ENCODE measurements at regions not wholly inside any gene's neighbourhood (a gene's known extent, or its start where the extent isn't known, plus 50 kb on each side); places are given as distances from the start of the nearest gene placed in this dataset.
A peak's percentile ranks its signal among the peaks of the same experiment; 100 is the strongest.

DNA sequence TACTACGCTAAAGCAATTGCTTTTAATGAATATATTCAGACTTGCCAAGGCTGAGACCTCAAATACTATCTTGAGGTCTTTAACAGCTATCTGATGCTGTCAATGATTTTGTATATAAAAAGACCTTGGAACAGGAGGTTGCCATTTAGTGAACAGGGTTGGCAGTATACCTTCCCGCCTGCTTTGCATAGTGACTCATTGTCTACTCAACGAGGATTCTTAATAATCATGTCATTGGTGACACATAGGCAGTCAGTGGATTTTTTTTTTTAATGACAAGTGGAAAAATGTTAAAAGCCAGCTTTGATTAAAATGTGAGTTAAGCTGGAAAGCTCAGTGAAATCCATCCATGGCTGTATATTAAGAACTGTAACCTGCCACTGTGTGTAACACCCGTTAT, 164.0 kb downstream of the ASMT start:
- DNase-seq (ENCODE audit: low read depth in 2 of 2): peak in 1 of 2 donors; percentile 1
- Histone ChIP-seq H3K79me2 (ENCODE audit: control insufficient read depth, insufficient read depth, low read length) (no peaks in the 10 kb centered on the region), H3K27me3 (ENCODE audit: control insufficient read depth, insufficient read depth, low read length) (no peaks in the 10 kb centered on the region), H3K27ac (ENCODE audit: insufficient read depth, low read length) (no peak overlapping the region), H3K36me3 (ENCODE audit: control insufficient read depth, insufficient read depth, low read length) (no peaks in the 10 kb centered on the region), H3K4me1 (ENCODE audit: control insufficient read depth, extremely low read depth, insufficient read depth, low read length) (no peaks in the 10 kb centered on the region), H4K20me1 (ENCODE audit: control insufficient read depth, extremely low read depth, insufficient read depth, low read length) (no peaks in the 10 kb centered on the region), H3K4me3 (replicated peaks in 1 of 4; ENCODE audit: control extremely low read depth in 1 of 4, insufficient read depth in 1 of 4, low read depth in 3 of 4, low read length in 4 of 4) (no peak overlapping the region), H3K9ac (ENCODE audit: insufficient read depth, low read length) (no peak overlapping the region), H3K4me2 (ENCODE audit: extremely low read depth, insufficient read depth, low read length) (no peak overlapping the region), H3K9me3 (ENCODE audit: control insufficient read depth, insufficient read depth, low read depth, low read length) (no peaks in the 10 kb centered on the region), H2AFZ (ENCODE audit: low read length) (no peak overlapping the region)
- no peak for TF ChIP-seq EZH2 (IDR thresholded peaks at IDR 0.05; ENCODE audit: low read length, missing control alignments)
- TF ChIP-seq, protein P1, sequence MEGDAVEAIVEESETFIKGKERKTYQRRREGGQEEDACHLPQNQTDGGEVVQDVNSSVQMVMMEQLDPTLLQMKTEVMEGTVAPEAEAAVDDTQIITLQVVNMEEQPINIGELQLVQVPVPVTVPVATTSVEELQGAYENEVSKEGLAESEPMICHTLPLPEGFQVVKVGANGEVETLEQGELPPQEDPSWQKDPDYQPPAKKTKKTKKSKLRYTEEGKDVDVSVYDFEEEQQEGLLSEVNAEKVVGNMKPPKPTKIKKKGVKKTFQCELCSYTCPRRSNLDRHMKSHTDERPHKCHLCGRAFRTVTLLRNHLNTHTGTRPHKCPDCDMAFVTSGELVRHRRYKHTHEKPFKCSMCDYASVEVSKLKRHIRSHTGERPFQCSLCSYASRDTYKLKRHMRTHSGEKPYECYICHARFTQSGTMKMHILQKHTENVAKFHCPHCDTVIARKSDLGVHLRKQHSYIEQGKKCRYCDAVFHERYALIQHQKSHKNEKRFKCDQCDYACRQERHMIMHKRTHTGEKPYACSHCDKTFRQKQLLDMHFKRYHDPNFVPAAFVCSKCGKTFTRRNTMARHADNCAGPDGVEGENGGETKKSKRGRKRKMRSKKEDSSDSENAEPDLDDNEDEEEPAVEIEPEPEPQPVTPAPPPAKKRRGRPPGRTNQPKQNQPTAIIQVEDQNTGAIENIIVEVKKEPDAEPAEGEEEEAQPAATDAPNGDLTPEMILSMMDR (conservative IDR thresholded peaks at IDR 0.05 in 1 of 2, IDR thresholded peaks at IDR 0.05 in 1 of 2; ENCODE audit: low read depth in 1 of 2, low read length in 2 of 2): no peak

DNA sequence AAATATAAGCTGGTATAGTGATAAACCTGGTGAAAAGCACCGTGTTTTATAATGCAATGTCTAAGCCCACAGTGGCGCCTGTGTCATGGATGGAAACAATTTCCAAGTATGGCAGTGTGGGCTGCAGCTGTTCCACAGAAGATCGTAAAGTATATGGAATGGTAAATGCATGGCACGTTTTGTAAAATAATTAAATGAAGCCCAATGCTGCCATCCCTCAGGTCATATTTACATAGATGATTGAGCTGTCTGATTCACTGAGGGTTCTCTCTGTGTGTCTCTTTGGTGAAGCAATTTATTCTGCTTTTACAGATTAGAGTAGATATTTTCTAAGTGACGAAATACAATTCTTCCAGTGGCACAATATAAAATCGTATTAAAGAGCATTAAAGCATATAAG, 164.8 kb downstream of the ASMT start:
- Histone ChIP-seq H2AFZ (ENCODE audit: low read length) (no peak overlapping the region), H3K27ac (ENCODE audit: insufficient read depth, low read length) (no peak overlapping the region), H3K9ac (ENCODE audit: insufficient read depth, low read length) (no peak overlapping the region), H3K4me3 (replicated peaks in 1 of 4; ENCODE audit: control extremely low read depth in 1 of 4, insufficient read depth in 1 of 4, low read depth in 3 of 4, low read length in 4 of 4) (no peak overlapping the region), H3K4me2 (ENCODE audit: extremely low read depth, insufficient read depth, low read length) (no peak overlapping the region), H3K36me3 (ENCODE audit: control insufficient read depth, insufficient read depth, low read length) (no peaks in the 10 kb centered on the region), H3K27me3 (ENCODE audit: control insufficient read depth, insufficient read depth, low read length) (no peaks in the 10 kb centered on the region), H3K4me1 (ENCODE audit: control insufficient read depth, extremely low read depth, insufficient read depth, low read length) (no peaks in the 10 kb centered on the region), H4K20me1 (ENCODE audit: control insufficient read depth, extremely low read depth, insufficient read depth, low read length) (no peaks in the 10 kb centered on the region), H3K79me2 (ENCODE audit: control insufficient read depth, insufficient read depth, low read length) (no peaks in the 10 kb centered on the region), H3K9me3 (ENCODE audit: control insufficient read depth, insufficient read depth, low read depth, low read length) (no peaks in the 10 kb centered on the region)
- DNase-seq (ENCODE audit: low read depth in 2 of 2): no peak
- TF ChIP-seq, protein P1 (conservative IDR thresholded peaks at IDR 0.05 in 1 of 2, IDR thresholded peaks at IDR 0.05 in 1 of 2; ENCODE audit: low read depth in 1 of 2, low read length in 2 of 2): no peak
- no peak for TF ChIP-seq EZH2 (IDR thresholded peaks at IDR 0.05; ENCODE audit: low read length, missing control alignments)

DNA sequence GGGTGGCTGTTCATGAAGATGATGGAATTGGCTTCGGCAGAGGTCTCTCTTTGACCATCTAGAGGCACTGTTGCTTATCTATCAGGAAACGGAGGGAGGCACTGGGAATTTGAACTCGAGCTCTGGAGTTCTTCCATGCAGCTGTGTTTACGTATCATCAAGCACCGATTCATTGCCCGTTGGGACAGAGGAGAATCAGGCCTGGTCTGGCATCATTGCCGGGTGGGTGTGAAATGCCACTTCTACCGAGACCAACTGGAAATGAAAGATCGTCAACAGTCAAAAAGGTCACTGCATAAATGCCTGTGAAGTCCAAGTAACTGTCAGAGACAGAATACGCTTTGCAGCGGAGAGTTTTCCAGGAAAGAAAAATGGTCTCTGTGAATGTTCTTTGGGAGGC, 166.9 kb downstream of the ASMT start:
- Histone ChIP-seq H2AFZ (ENCODE audit: low read length) (no peak overlapping the region), H3K9ac (ENCODE audit: insufficient read depth, low read length) (no peak overlapping the region), H3K4me1 (ENCODE audit: control insufficient read depth, extremely low read depth, insufficient read depth, low read length) (no peaks in the 10 kb centered on the region)

More for the DNA sequence above, 166.9 kb downstream of the ASMT start:
- Histone ChIP-seq H3K9me3 (ENCODE audit: control insufficient read depth, insufficient read depth, low read depth, low read length) (no peaks in the 10 kb centered on the region), H3K4me2 (ENCODE audit: extremely low read depth, insufficient read depth, low read length) (no peak overlapping the region), H3K27me3 (ENCODE audit: control insufficient read depth, insufficient read depth, low read length) (no peaks in the 10 kb centered on the region), H3K79me2 (ENCODE audit: control insufficient read depth, insufficient read depth, low read length) (no peaks in the 10 kb centered on the region), H3K4me3 (replicated peaks in 1 of 4; ENCODE audit: control extremely low read depth in 1 of 4, insufficient read depth in 1 of 4, low read depth in 3 of 4, low read length in 4 of 4) (no peak overlapping the region), H3K36me3 (ENCODE audit: control insufficient read depth, insufficient read depth, low read length) (no peaks in the 10 kb centered on the region), H3K27ac (ENCODE audit: insufficient read depth, low read length) (no peak overlapping the region), H4K20me1 (ENCODE audit: control insufficient read depth, extremely low read depth, insufficient read depth, low read length) (no peaks in the 10 kb centered on the region)
- TF ChIP-seq, protein P1 (conservative IDR thresholded peaks at IDR 0.05 in 1 of 2, IDR thresholded peaks at IDR 0.05 in 1 of 2; ENCODE audit: low read depth in 1 of 2, low read length in 2 of 2): no peak
- no peak for TF ChIP-seq EZH2 (IDR thresholded peaks at IDR 0.05; ENCODE audit: low read length, missing control alignments)
- no peak for DNase-seq (ENCODE audit: low read depth in 2 of 2)

Data from fibroblast of lung (primary cell).